ENCODE measurements at regions not wholly inside any gene's neighbourhood (a gene's known extent, or its start where the extent isn't known, plus 50 kb on each side); places are given as distances from the start of the nearest gene placed in this dataset.

DNA sequence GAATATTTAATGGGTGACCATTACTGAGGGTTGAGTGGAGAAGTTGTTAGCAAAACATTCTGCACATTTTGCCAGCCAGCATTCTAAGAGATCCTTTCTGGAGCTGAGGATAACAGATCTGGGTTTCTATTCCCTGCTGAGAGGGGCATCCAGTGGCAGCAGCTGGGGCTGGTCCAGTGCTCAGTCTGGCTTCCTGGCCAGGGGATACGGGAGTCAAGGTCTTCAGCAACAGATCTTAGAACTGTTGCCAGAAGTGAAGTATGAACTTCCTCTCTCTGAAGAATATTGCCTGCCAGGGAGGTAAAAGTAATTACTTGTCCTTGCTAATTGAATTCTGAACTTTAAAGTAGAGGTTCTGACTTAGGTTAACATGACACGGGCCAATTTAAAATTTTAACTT, 568.4 kb downstream of the REEP3 start:
- no peaks in the 10 kb centered on the region for H3K27me3 ChIP-seq (replicated peaks)
- in situ Hi-C loops (cut with HindIII; ENCODE audit: low pct_ligation_motif_present, low sequenced_read_pairs), result no loop called here
- no peak for TF ChIP-seq CTCF (IDR thresholded peaks at IDR 0.05; ENCODE audit: low read depth, low read length, missing control alignments)
- no peaks in the 10 kb centered on the region for H3K36me3 ChIP-seq (replicated peaks)
- H3K27ac ChIP-seq, result no peak overlapping the region
- no peak for DNase-seq
- H3K4me3 ChIP-seq (ENCODE audit: low read depth, low read length), result no peak overlapping the region

DNA sequence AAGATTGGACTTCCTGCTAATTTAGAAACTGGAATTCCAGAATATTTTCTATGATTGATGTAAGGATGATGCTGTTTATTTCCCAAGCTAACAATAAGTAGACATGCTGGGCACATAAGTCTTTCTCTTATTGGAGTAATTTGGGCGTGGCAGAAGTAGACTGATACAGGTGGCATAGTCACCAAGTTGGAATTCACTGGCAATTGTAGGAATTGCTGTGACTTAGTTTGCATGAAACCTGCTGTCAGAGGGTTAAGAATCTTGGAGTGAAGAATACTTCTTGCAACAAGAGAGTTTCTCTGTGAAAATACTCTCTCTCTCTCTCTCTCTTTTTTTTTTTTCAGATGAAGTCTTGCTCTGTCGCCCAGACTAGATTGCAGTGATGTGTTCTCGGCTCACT, 569.7 kb downstream of the REEP3 start:
- in situ Hi-C loops (cut with HindIII; ENCODE audit: low pct_ligation_motif_present, low sequenced_read_pairs), result no loop called here
- Histone ChIP-seq H3K27ac (no peak overlapping the region), H3K27me3 (replicated peaks) (no peaks in the 10 kb centered on the region), H3K4me3 (ENCODE audit: low read depth, low read length) (no peak overlapping the region), H3K36me3 (replicated peaks) (no peaks in the 10 kb centered on the region)
- DNase-seq, result no peak
- TF ChIP-seq CTCF (IDR thresholded peaks at IDR 0.05; ENCODE audit: low read depth, low read length, missing control alignments), result no peak

DNA sequence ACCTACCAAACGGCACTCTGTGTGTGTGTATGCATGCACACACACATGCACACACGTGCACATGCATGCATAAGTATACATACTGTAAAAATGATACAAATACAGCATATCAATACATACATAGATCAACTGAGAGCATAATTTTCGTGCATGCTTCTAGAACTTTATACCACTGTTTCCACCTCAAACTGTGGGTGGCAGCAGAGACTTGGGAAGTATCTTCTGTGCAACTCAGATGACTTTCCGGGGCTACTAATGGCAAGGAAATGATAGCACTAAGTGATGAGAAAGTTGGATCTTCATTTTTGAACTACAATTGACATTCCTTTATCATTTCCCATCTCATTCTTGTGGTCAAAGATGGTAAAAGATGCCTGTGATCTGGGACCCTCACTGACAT, 570.7 kb downstream of the REEP3 start:
- DNase-seq, result peak; percentile 34
- TF ChIP-seq CTCF (IDR thresholded peaks at IDR 0.05; ENCODE audit: low read depth, low read length, missing control alignments), result peak; percentile 35
- Histone ChIP-seq H3K27ac (no peak overlapping the region), H3K36me3 (replicated peaks) (no peaks in the 10 kb centered on the region), H3K27me3 (replicated peaks) (no peaks in the 10 kb centered on the region), H3K4me3 (ENCODE audit: low read depth, low read length) (no peak overlapping the region)
- in situ Hi-C loops (cut with HindIII; ENCODE audit: low pct_ligation_motif_present, low sequenced_read_pairs), result no loop called here

GRCh38 chr10:64093304-64093703, 572.1 kb downstream of the REEP3 start:
- H3K27ac ChIP-seq, result no peak overlapping the region
- H3K36me3 ChIP-seq (replicated peaks), result no peaks in the 10 kb centered on the region
- no peak for TF ChIP-seq CTCF (IDR thresholded peaks at IDR 0.05; ENCODE audit: low read depth, low read length, missing control alignments)
- in situ Hi-C loops (cut with HindIII; ENCODE audit: low pct_ligation_motif_present, low sequenced_read_pairs), result no loop called here
- no peaks in the 10 kb centered on the region for H3K27me3 ChIP-seq (replicated peaks)
- H3K4me3 ChIP-seq (ENCODE audit: low read depth, low read length), result no peak overlapping the region
- DNase-seq, result no peak

DNA sequence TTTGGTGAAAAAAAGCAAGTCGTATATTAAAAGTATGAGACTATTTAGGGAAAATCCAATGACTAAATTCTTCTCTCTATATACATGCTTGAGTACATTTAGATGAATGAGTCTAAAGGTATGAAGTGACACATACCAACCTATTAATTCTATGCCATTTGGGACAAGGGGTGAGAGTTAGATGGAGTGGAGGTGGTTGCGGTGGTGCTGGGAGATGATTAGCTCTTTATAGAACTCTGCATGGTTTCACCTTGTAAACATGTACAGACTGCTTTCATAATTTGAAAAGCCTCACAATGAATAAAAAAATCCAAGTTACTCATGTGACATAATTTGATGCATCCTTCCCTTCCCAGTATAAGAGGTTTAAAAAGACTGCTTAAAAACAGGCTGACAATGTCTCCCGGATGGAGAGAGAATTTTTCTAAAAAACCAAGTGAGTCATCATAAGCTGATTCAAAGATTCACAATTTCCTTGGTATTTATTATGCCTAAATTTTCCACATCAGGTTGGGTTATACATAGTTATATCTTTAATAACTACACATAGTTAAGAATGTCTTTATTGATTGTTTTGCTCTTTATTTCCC, 572.8 kb downstream of the REEP3 start:
- DNase-seq, result no peak
- in situ Hi-C loops (cut with HindIII; ENCODE audit: low pct_ligation_motif_present, low sequenced_read_pairs), result no loop called here

More for the DNA sequence above, 572.8 kb downstream of the REEP3 start:
- no peak overlapping the region for H3K27ac ChIP-seq
- no peaks in the 10 kb centered on the region for H3K27me3 ChIP-seq (replicated peaks)
- no peak for TF ChIP-seq CTCF (IDR thresholded peaks at IDR 0.05; ENCODE audit: low read depth, low read length, missing control alignments)
- no peaks in the 10 kb centered on the region for H3K36me3 ChIP-seq (replicated peaks)
- H3K4me3 ChIP-seq (ENCODE audit: low read depth, low read length), result no peak overlapping the region
